ENCODE measurements at regions not wholly inside any gene's neighbourhood (a gene's known extent, or its start where the extent isn't known, plus 50 kb on each side); places are given as distances from the start of the nearest gene placed in this dataset.

DNA sequence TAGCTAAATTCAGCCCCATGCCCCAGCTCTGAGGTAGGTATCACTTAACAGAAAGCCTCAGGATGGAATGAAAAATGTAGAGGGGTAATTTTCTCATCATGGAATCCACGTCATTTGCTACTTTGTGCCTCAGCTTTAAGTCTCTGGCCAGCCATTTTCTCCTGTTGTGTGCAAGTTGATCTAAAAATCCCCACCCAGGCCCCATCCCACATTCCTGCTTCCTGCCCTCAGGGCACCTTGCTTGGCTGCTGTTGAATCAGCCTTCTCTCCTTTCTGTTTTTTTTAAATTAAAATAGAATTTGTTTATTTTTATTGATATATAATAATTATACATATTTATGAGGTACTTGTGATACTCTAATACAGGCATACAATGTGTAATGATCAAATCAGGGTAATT, 179.9 kb upstream of the TSHZ3 start:
- Histone ChIP-seq H3K4me3 (ENCODE audit: low read depth in 2 of 2, low read length in 1 of 2) (no peak overlapping the region), H3K27me3 (ENCODE audit: insufficient read depth) (no peaks in the 10 kb centered on the region), H3K9ac (no peak overlapping the region), H3K9me3 (peaks cover 7% of the 10 kb centered on the region; the same call in 1 of the 2 replicates), H4K20me1 (ENCODE audit: insufficient read depth) (no peaks in the 10 kb centered on the region), H3F3A (replicated peaks; ENCODE audit: insufficient read depth) (no peaks in the 10 kb centered on the region), H3K36me3 (replicated peaks in 1 of 2; ENCODE audit: control insufficient read depth in 1 of 2, insufficient read depth in 2 of 2, low read length in 1 of 2) (no peaks in the 10 kb centered on the region), H2AFZ (ENCODE audit: low read depth) (no peak overlapping the region), H3K4me1 (ENCODE audit: control insufficient read depth in 1 of 2, insufficient read depth in 2 of 2, low read depth in 1 of 2, low read length in 1 of 2) (no peaks in the 10 kb centered on the region), H3K79me2 (ENCODE audit: insufficient read depth) (no peaks in the 10 kb centered on the region), H3K27ac (ENCODE audit: low read depth in 2 of 2, low read length in 1 of 2) (no peak overlapping the region), H3K9me2 (no peaks in the 10 kb centered on the region), H3K4me2 (no peak overlapping the region)
- TF ChIP-seq, protein P1, sequence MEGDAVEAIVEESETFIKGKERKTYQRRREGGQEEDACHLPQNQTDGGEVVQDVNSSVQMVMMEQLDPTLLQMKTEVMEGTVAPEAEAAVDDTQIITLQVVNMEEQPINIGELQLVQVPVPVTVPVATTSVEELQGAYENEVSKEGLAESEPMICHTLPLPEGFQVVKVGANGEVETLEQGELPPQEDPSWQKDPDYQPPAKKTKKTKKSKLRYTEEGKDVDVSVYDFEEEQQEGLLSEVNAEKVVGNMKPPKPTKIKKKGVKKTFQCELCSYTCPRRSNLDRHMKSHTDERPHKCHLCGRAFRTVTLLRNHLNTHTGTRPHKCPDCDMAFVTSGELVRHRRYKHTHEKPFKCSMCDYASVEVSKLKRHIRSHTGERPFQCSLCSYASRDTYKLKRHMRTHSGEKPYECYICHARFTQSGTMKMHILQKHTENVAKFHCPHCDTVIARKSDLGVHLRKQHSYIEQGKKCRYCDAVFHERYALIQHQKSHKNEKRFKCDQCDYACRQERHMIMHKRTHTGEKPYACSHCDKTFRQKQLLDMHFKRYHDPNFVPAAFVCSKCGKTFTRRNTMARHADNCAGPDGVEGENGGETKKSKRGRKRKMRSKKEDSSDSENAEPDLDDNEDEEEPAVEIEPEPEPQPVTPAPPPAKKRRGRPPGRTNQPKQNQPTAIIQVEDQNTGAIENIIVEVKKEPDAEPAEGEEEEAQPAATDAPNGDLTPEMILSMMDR (IDR thresholded peaks at IDR 0.05), result no peak
- TF ChIP-seq, protein P2, sequence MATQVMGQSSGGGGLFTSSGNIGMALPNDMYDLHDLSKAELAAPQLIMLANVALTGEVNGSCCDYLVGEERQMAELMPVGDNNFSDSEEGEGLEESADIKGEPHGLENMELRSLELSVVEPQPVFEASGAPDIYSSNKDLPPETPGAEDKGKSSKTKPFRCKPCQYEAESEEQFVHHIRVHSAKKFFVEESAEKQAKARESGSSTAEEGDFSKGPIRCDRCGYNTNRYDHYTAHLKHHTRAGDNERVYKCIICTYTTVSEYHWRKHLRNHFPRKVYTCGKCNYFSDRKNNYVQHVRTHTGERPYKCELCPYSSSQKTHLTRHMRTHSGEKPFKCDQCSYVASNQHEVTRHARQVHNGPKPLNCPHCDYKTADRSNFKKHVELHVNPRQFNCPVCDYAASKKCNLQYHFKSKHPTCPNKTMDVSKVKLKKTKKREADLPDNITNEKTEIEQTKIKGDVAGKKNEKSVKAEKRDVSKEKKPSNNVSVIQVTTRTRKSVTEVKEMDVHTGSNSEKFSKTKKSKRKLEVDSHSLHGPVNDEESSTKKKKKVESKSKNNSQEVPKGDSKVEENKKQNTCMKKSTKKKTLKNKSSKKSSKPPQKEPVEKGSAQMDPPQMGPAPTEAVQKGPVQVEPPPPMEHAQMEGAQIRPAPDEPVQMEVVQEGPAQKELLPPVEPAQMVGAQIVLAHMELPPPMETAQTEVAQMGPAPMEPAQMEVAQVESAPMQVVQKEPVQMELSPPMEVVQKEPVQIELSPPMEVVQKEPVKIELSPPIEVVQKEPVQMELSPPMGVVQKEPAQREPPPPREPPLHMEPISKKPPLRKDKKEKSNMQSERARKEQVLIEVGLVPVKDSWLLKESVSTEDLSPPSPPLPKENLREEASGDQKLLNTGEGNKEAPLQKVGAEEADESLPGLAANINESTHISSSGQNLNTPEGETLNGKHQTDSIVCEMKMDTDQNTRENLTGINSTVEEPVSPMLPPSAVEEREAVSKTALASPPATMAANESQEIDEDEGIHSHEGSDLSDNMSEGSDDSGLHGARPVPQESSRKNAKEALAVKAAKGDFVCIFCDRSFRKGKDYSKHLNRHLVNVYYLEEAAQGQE (IDR thresholded peaks at IDR 0.05; ENCODE audit: low read depth, low read length), result no peak
- TF ChIP-seq TEAD4 (IDR thresholded peaks at IDR 0.05; ENCODE audit: borderline replicate concordance, insufficient read depth) (no peak), GATA2 (CRISPR knock-in tag; IDR thresholded peaks at IDR 0.05) (no peak), RCOR1 (IDR thresholded peaks at IDR 0.05; ENCODE audit: low read length) (no peak), RXRA (IDR thresholded peaks at IDR 0.05; ENCODE audit: borderline replicate concordance, low read depth) (no peak), JUND (IDR thresholded peaks at IDR 0.05) (no peak), POLR2AphosphoS5 (IDR thresholded peaks at IDR 0.05; ENCODE audit: low read depth, low read length) (no peak), TCF12 (IDR thresholded peaks at IDR 0.05) (no peak), FOXM1 (IDR thresholded peaks at IDR 0.05; ENCODE audit: low read depth) (no peak), CHD2 (IDR thresholded peaks at IDR 0.05; ENCODE audit: low read length, partially characterized antibody) (no peak), MEF2A (IDR thresholded peaks at IDR 0.05; ENCODE audit: borderline replicate concordance, low read depth) (no peak), TAF1 (IDR thresholded peaks at IDR 0.05; ENCODE audit: borderline replicate concordance, low read depth, low read length) (no peak), NRF1 (IDR thresholded peaks at IDR 0.05; ENCODE audit: low read depth, low read length) (no peak), FOSL2 (IDR thresholded peaks at IDR 0.05; ENCODE audit: borderline replicate concordance, low read depth) (no peak), ELF1 (IDR thresholded peaks at IDR 0.05) (no peak), FOXJ3 (CRISPR knock-in tag; IDR thresholded peaks at IDR 0.05) (no peak)
- TF ChIP-seq, protein P3, sequence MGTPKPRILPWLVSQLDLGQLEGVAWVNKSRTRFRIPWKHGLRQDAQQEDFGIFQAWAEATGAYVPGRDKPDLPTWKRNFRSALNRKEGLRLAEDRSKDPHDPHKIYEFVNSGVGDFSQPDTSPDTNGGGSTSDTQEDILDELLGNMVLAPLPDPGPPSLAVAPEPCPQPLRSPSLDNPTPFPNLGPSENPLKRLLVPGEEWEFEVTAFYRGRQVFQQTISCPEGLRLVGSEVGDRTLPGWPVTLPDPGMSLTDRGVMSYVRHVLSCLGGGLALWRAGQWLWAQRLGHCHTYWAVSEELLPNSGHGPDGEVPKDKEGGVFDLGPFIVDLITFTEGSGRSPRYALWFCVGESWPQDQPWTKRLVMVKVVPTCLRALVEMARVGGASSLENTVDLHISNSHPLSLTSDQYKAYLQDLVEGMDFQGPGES (IDR thresholded peaks at IDR 0.05; ENCODE audit: low read depth, low read length), result no peak
- TF ChIP-seq, protein P4, sequence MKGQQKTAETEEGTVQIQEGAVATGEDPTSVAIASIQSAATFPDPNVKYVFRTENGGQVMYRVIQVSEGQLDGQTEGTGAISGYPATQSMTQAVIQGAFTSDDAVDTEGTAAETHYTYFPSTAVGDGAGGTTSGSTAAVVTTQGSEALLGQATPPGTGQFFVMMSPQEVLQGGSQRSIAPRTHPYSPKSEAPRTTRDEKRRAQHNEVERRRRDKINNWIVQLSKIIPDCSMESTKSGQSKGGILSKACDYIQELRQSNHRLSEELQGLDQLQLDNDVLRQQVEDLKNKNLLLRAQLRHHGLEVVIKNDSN (IDR thresholded peaks at IDR 0.05; ENCODE audit: borderline replicate concordance, low read depth), result no peak
- TF ChIP-seq, protein P5, sequence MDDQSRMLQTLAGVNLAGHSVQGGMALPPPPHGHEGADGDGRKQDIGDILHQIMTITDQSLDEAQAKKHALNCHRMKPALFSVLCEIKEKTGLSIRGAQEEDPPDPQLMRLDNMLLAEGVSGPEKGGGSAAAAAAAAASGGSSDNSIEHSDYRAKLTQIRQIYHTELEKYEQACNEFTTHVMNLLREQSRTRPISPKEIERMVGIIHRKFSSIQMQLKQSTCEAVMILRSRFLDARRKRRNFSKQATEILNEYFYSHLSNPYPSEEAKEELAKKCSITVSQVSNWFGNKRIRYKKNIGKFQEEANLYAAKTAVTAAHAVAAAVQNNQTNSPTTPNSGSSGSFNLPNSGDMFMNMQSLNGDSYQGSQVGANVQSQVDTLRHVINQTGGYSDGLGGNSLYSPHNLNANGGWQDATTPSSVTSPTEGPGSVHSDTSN (IDR thresholded peaks at IDR 0.05), result no peak
- 0% methylated on average over 1 of the region's 1 CpG for WGBS (ENCODE audit: low lambda C conversion rate)
- POLR2A ChIA-PET, result no interaction called here
- DNase-seq, result no peak
- CTCF ChIA-PET, result interaction anchor here (0.6 to 1.7 kb wide), 3 partner anchors 10 to 844 kb away, joined by 3 to 4 read pairs (median 4); no protein-coding TSS in a partner anchor

All from SK-N-SH (cell line).